Hippocampal formation (tissue), 2 donors: ENCODE measurements at regions not wholly inside any gene's neighbourhood (a gene's known extent, or its start where the extent isn't known, plus 50 kb on each side); places are given as distances from the start of the nearest gene placed in this dataset.
"Not testable (repeated sequence)": the region's sequence is repeated elsewhere in the genome, so short reads cannot be mapped to it uniquely, and the experiment has no call there.

ENCODE experiments used
- DNase-seq, 2 donors: peaks; one replicate each; lab custom pipeline; 2025; lab: John Stamatoyannopoulos, UW

DNA sequence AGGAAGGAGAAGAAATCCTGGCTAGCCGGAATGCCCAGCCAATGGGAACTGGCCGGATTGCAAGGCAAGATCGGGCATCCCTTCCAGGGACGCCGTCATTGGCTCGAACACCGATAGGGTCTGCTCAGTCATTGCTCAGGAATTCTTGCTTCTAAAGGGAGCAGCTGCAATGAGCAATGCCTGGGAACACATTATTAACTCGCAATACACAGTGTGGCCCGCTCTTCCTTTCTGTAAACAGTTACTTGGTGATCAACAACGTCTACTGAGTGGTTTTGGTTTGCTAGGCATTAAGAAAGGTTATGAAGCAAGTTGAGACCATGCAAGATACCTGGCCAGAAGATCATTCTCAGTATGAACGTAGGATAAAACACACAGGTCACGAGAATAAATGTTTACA is 165.4 kb upstream of the CITED2 start:
- DNase-seq: no peak

DNA sequence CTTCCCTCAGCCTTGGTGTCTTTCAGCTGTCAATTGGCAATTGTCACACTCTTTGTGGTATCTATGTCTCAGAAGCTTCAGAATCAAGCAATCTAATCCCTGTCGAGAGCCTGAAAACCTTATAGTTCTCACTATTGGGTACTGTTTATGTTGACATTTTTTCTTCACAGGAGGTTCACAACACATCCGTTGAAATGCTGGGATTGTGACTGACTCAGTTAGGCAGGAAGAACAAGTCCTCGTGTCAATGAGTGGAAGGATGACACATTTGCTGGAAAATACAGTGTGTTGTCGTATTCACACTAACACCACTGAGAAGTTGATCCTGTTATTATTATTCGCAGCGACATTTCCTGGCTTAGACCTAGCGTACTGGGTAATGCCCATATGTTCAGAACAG is 163.9 kb upstream of the CITED2 start:
- no peak for DNase-seq

DNA sequence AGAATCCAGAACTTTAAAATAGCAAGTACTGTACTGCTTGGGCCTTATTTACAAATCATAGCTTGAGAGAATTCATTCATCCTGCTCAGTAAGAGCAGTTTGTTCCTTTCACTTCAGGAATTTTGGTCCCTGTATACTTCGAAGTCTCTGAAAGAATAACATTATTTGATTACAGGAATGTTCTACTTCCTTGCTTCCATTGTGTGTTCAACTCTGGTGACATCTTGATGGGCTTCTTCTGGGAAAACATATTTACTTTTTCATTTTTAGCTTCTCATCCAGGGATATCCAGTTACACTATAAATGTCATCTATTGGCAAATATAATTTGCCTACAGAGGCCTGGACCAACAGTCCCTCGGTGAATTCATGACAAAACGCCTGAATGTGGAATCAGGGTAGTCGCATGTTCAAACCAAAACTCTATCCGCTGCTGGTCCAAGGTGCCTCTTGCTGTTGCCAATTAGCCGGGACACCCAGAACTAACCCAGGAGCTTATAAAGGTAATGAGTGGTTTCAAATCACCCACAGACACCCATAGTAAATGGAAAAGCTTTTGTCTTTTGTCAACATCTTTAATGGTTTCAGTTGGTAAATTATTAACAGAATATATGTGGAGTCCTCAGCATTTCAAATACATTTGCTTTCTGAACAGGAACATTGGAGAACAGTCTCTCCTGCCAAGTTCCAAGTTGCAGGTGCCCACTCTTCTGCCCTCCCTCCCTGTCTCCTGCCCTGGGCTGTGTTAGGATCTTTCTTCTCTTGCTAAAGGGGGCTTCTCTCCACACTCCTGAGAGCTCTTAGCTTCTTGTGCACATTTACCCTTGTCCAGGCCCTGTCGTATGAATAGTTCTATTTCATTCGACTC is 162.5 kb upstream of the CITED2 start:
- no peak for DNase-seq

DNA sequence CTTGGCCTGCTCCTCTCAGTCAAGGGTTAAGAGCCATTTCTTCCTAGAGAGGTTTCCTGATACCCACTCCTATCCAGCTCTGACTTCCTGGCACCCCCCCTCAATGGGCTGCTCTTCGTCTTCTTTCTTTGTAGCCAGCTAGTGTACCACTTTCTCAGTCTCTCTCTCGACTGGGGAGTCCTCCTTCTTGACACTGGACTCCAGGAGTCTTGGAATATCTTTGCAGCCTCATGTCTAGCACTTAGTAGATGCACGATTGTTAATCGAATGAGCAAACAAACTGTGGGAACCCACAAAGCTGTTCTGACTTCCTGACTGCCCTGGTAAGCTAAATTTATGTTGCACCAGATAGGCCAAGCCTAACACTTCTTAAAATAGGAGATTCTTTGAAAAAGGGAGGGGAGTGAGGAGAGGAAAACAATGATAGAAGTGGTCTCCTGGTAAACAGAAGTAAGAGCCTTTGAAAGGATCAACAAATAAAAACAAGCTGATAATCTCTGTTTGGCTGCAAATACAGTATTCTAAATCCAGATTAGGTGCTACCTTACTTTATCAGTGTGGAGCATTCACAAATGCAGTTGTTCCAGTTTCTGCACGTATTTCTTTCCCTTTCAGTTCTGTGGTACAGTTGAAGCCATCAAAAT is 160.1 kb upstream of the CITED2 start:
- no peak for DNase-seq

DNA sequence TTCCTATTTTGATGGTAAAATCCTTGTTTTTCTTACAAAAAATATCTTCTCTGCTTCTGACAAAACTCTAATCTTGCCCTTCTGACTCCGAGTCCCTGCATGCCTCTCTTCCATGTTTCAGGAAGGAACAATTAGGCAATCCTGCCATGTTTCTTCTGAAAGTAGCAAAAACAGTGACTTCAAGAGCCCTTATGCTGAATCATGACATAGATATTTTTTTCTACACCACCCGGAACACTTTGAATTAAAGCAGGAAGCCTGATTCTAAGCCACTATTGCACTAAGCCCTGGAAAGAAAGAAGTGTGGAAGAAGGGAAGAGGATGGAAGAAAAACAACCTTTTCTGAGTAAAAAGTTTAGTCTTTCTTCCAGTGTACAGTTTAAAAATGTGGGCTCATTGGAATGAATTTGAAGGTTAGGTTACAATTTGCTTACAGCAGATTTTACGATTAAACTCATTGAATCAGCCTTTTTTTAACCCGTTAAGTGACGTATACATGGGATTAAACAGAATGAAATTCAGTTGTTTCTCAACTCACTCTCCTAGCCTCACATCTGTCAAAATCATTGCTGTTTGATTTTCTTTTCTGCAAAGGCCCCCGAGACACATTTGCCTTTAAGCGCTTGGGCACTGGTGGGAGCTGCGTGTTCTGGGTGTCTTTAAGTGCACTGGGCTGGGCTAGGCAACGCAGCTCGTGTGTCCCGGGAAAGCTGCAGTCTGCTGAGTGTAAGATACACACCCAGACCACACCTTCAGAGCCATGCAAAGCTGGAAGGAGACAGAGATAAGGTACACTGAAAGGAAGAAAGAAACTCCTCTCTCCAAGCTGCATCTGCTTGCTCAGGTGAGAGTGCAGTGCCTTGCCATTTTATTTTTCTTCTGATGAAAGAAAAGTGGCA is 159.4 kb upstream of the CITED2 start:
- no peak for DNase-seq

DNA sequence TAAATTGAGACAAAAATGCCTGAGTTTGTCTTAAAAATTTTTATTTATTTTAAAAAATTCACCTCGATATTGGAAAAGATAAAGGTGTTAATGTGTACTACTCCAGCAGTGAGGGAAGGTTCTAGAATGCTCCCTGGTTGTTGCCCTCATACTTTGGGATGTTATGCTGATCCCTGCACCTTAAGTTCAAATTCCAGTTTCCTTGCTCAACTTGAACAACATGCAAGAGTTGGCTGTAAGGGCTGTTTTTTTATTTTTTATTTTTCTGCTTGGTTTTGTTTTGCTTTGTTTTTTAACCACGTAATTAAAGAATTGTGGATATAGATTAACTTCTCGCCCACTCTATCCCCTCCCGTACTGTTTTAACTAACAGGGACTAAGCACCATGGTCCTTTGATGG is 158.7 kb upstream of the CITED2 start:
- DNase-seq: no peak

DNA sequence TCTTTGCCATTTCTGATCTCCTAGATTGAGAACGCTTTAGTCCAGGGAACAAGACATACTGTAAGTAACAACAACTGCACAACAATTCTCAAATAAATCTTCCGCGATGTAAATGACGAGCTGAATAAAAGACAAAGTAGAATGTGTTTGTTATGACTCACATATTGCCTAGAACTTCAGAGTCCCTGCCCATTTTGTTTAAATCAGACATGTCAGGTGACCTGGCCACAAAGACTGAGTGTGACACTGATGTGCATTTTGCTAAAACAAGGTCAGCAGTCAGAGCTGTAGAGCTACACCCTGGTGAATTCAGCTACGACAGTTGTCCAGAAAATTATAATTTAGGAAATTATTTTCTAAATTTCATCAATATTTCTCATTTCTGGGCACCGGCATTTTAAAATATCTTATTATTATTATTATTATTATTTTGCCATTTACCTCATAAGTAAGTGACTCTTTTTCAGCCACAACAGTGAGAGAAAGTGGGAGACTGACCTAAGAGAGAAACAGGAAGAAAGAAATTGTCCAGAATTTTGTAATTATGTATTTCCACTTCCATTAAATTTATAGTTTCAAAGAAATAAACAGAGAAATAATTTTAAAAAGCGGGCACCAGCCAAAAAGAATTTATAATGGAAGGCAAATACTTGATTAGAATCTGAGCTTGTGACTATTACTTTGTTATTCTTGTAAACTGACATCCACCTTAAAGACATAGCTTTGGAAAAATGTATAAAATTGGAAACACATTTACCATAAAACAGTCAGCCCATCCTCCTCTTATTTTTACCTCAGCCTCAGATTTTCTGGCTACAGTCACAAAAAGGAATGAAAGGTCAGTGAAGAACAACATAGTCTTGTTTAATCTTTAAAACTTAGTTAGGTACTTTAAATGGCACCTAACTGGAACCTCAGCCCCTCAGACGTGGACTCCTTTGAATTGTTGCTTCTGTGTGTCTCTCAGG is 157.0 kb upstream of the CITED2 start:
- DNase-seq: no peak

DNA sequence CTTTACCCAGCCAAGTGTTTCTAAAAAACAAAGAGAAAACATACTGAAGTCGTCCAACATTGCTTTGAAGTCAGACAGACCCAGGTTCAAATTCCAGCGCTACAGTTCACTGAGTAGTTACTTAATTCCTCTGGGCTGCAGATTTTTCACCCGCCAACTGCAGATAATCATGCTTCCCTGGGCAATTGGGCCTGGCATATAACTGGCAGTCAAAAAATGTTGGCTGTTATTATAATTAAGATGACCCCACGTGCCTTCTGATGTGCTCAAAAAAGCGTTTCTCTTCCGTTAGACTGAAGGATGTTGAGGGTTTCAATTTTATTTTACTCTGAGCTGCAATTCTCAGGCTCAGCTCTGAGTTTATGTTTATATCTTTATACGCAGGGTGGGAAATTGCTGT is 156.1 kb upstream of the CITED2 start:
- no peak for DNase-seq

DNA sequence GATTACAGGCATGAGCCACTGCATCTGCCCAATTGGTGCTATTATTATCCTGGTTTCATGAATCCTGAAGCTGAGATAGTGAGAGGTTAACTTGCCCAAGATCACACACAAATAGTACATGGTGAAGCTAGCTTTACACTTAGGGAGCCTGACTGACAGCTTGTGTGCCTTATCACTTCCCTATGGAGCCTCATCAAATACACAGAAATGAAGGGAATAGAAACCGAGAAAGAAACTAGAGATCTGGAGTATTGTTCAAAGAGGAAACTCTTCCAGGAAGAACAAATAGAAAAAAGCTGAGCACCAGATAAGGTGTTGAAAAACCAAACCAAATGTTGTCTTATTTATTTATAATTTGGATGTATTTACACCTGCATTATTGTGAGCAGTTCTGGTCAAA is 155.0 kb upstream of the CITED2 start:
- no peak for DNase-seq

DNA sequence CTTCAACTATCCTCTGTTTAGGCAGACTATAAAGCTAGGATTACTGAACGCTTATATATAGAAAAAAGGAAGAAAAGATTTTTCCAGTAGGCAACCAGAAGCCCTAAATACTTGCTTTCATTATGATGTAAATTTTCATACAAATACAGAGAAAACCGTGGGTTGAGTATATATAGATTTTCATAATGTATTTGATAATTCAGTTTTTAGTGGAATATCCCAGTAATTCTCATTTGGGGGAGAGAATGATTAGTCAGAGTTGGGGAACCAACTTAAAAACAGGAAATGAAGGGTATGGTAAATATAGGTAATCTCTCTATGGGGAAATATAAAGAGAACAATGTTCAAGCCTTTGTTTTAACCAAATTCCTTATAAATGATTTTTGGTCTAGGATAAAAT is 154.0 kb upstream of the CITED2 start:
- DNase-seq: no peak

DNA sequence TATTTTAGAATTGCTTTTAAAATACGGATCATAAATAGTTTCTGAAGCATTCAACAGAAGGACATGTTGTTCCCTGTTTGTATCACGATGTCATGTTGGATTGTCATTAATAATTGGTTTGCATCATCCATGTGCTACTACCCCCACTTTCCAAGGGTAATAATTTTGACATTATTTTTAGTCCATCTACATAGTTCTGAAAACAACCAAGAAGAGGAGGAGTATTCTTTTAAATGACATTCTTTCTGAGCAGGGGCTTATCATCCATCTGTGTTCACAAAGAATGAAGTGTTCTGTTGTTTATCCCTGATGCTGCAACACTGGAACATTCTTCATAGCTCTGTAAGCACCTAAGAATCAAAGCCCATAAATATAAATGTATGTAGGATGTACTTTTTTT is 151.0 kb upstream of the CITED2 start:
- no peak for DNase-seq

DNA sequence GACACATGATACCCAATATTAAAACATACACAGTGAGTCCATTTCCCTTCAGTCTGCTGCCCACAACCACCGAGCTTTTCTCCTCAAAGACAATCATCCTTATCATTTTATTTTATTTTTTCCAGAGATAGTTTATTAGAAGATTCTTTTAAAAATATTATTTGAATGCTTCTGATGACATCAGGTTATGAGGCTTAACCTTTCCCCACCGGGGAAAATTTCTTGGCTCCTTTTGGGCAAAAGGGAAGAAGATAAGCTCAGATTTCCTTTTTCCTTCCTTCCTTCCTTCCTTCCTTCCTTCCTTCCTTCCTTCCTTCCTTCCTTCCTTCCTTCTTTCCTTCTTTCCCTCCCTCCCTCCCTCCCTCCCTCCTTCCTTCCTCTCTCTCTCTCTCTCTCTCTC is 149.5 kb upstream of the CITED2 start:
- no peak for DNase-seq

DNA sequence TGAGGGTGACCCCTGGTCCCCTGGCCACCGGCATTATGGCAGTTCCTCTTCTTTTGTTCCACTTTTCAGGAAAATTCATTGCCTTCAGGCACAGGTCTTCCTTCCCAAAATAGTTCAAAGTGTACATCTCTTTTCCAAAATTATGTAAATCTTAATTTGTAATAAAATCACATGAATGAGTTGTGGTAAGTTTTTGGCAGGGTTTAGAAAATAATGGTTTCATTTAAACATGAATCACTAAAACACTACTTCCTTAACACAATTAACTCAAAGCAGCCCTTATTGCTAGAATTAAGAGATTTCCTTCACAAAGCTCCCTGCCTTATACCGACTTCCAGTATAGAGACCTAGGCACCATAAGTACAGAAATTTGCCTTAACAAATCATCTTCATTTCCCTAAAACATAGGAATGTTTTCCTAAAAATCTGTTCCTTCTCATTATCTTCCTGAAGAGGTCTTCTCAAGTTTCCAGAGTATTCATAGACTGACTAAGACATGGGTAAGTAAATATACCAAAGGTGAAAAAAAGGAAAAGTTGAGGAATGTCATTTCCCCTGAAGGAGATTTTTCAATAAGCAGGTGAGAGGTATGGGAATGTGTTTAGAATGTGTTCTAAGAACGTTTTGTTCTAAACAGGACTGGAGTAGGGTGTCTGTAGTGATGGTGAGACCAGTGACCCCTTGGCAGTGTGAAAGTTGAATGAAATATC is 148.2 kb upstream of the CITED2 start:
- DNase-seq: no peak

DNA sequence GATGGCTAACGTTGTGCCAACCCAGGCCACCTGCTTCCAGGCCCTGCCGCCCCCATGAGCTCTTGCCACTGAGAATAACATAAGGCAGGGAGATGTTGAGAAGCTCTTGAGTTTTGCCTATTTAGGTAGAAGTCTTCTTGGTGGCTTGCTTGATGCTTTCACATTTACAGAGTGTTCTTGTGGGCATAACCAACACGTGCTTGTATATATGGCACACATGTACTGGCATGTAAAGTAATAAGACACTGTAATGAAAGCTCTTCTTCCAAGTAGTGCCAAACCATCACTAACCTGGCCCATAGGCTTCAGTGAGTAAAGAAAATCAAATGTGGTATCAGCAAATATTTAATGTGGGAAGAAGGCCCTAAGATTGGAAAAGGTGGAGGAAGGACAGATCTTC is 146.9 kb upstream of the CITED2 start:
- DNase-seq: no peak

DNA sequence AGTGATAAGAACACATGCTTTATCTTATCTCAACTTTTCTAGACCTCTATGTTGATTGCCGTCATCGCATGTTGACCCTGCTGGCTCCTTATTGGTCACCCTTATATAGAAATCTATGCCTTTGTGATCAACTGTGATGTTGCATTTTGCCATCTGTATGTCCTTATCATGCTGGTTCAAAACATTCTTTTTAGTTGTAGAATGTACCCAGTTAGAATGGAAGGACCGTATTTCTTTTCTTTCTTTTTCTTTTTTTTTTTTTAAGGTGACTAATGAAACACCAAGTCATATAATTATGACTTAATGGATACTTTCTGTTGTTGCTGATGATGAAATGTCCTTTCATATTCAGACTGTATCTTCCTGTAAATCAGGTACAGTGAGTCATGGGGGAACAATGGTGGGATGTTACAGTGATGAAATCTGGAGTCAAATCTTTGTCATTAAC is 145.9 kb upstream of the CITED2 start:
- no peak for DNase-seq

DNA sequence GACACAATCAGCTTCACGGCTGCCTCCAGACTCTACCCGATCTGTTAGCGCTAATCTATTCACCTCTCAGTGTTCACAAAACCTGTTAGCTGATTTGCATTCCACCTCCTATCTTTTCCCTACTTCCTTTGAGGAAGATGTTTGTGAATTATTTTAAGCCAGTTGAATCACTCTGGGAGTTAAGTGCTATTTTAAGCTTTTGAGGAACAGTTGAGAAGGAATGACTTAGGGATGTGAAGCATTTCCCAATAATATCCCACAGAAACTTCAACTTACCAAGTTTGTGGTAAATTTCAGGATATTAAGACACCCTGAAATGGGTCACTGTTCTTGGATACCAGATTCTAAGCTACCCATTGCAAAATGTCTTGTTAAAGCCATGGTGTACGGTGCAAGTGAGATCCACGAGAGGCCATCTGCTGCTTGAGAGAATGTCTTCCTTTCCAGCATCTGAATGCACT is 145.2 kb upstream of the CITED2 start:
- DNase-seq: no peak

DNA sequence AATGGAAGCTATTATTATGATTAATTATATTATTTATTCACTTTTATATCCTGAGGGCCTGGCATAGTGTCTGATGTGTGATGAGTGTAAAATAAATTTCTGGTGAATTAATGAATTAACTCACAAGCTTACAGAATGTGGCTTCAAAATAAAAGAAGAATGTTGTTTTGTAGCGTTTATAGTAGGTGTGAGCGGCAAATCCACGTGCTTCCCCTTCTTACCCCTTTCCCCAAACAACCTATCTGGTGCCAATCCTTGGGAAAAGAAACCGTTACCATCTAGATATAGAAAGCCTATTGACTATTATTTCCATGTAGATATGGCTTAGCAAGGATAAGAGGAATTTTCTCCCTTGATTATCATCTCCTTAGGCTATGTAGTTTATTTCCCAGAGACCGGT is 144.6 kb upstream of the CITED2 start:
- no peak for DNase-seq

DNA sequence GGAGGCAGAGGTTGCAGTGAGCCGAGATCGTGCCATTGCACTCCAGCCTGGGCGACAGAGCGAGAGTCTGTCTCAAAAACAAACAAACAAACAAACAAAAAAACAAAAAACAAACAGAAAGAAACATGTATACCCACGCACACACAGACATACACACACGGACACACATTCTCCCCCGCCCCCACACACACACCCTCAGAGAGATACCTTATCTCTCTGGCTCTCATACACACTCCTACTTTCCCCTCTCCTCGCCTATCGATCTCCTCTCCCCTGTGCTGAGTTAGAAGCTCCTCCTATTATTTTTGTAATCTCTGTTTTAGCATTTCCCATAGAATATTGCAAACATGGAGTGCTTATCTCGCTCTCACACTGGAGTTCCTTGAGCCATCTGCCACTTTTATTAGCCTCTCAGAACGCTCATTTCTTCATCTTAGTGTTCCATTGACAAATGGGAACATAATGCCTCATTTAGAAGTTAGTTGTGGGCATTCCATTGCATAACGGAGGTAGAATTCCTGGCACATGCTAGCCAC is 144.2 kb upstream of the CITED2 start:
- no peak for DNase-seq

DNA sequence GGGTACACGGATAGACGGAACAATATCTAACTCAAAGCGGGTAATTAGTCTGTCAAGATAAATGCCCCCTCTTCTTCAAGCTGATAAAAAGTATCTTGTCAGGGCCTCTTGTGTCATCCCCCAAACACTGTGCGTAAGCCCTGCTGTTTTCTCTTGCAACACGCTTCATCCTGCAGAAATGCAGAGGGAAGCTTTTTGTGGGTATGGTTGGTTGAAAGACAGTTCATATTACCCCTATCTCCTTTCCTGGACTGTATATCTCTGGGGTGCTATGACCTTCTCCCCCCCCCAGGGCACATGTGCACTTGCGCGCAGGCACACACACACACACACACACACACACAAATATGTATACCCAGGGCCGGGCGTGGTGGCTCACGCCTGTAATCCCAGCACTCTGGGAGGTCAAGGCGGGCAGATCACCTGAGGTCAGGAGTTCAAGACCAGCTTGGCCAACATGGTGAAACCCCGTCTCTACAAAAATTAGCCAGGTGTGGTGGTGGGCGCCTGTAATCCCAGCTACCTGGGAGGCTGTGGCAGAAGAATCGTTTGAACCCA is 143.6 kb upstream of the CITED2 start:
- DNase-seq: not testable (repeated sequence)

DNA sequence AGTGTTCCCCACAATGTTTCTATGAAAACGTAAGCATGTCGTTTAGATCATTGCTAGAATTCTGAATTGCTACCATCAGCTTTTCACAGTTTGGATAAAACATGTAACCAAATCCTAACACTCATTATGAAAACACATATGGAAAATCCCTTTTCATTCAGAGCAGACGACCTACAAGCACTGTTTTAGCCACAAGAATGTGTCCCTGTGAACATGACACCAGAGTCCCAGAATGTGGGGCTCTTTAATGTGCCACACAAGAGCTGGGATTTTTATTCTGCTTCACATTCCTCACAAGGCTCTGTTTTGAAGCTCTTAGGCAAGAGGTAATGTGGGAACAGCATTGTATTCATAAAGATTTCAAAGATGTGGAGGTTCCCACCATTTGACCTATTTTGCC is 141.1 kb upstream of the CITED2 start:
- DNase-seq: no peak
